H1 (cell line): ENCODE measurements at regions not wholly inside any gene's neighbourhood (a gene's known extent, or its start where the extent isn't known, plus 50 kb on each side); places are given as distances from the start of the nearest gene placed in this dataset.

Source experiments
- ATF3 ChIP-seq: IDR thresholded peaks from 2 replicates; pipeline ENCODE4 v1.6.1; 2011; ENCODE audit warnings: low read depth, mild to moderate bottlenecking, low read length; ENCODE audit not compliant: insufficient read depth
- BCL11A ChIP-seq, 2 experiments: IDR thresholded peaks; one replicate each; pipeline ENCODE4 v1.6.1; 2011; ENCODE audit warnings: low read depth in 2 of 2, low read length in 2 of 2, mild to moderate bottlenecking in 2 of 2
- CEBPB ChIP-seq: IDR thresholded peaks from 2 replicates; pipeline ENCODE4 v1.6.1; 2012; ENCODE audit warnings: low read depth, low read length
- GTF2F1 ChIP-seq: IDR thresholded peaks from 2 replicates; pipeline ENCODE4 v1.6.1; 2012; ENCODE audit warnings: low read depth, low read length, improper control_type of control experiment, borderline replicate concordance
- KDM1A ChIP-seq: fragments of 200-600, 300-600 bp; sonication (generic); IDR thresholded peaks from 2 replicates; pipeline ENCODE4 v1.7.1; 2016; ENCODE audit warnings: mild to moderate bottlenecking, low read length, borderline replicate concordance
- KDM4A ChIP-seq: IDR thresholded peaks from one replicate; pipeline ENCODE4 v1.7.1; 2012; ENCODE audit warnings: low read depth, mild to moderate bottlenecking, moderate library complexity, low read length, inconsistent platforms; ENCODE audit not compliant: severe bottlenecking
- MAFK ChIP-seq: IDR thresholded peaks from 2 replicates; pipeline ENCODE4 v1.6.1; 2012; ENCODE audit warnings: low read depth, mild to moderate bottlenecking, improper control_type of control experiment, low read length
- NRF1 ChIP-seq: IDR thresholded peaks from 2 replicates; pipeline ENCODE4 v1.6.1; 2011; ENCODE audit warnings: mild to moderate bottlenecking, low read depth, low read length, improper control_type of control experiment
- POU5F1 ChIP-seq: IDR thresholded peaks from 2 replicates; pipeline ENCODE4 v1.6.1; 2011; ENCODE audit warnings: low read depth, mild to moderate bottlenecking, low read length, moderate library complexity
- SAP30 ChIP-seq: fragments of 300-600 bp; sonication (generic); IDR thresholded peaks from 2 replicates; pipeline ENCODE4 v1.7.1; 2012; ENCODE audit warnings: low read length, moderate library complexity, mild to moderate bottlenecking, inconsistent platforms; ENCODE audit not compliant: insufficient read depth, insufficient replicate concordance
- SP2 ChIP-seq: IDR thresholded peaks from 2 replicates; pipeline ENCODE4 v1.6.1; 2012; ENCODE audit warnings: mild to moderate bottlenecking, low read length, inconsistent platforms
- SUZ12 ChIP-seq: fragments of 200-600 bp; sonication (generic); IDR thresholded peaks from 2 replicates; pipeline ENCODE4 v1.6.1; 2012; ENCODE audit warnings: mild to moderate bottlenecking, inconsistent platforms, low read length, moderate library complexity, mixed read lengths
- TF ChIP-seq, protein P1 (sequence below): IDR thresholded peaks from 2 replicates; pipeline ENCODE4 v1.6.1; 2011; ENCODE audit warnings: low read length, improper control_type of control experiment

DNA sequence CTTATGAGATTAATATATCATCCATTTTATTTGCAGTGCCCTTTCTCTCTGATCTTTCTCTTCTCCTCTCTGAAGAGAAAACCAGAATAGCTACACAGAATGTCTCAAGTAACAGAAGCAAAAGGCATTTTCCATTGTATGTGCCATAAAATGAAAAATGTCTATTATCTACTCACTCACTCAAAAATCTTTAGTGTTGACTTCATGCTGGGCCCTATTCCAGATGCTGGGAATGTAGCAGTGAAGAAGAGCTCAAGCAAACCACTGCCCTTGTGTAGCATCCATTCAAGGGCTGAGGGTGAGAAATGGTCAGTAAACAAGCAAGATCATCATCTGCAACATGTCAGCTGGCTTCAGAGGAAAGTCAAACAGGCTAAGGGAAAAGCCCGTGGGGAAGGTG is 427.7 kb downstream of the METTL4 start (continued):
- TF ChIP-seq CEBPB (no peak), ATF3 (no peak), NRF1 (no peak), SAP30 (no peak), POU5F1 (no peak), KDM1A (no peak), GTF2F1 (no peak), KDM4A (no peak), SUZ12 (no peak), MAFK (no peak), SP2 (no peak), BCL11A (IDR thresholded peaks at IDR 0.05; ENCODE audit: low read depth in 2 of 2, low read length in 2 of 2) (no peak)
- TF ChIP-seq, protein P1, sequence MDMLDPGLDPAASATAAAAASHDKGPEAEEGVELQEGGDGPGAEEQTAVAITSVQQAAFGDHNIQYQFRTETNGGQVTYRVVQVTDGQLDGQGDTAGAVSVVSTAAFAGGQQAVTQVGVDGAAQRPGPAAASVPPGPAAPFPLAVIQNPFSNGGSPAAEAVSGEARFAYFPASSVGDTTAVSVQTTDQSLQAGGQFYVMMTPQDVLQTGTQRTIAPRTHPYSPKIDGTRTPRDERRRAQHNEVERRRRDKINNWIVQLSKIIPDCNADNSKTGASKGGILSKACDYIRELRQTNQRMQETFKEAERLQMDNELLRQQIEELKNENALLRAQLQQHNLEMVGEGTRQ = no peak
